Memory B cell (primary cell): ENCODE measurements at regions not wholly inside any gene's neighbourhood (a gene's known extent, or its start where the extent isn't known, plus 50 kb on each side); places are given as distances from the start of the nearest gene placed in this dataset.

ENCODE experiments used
- ATAC-seq: fragments of 150-1000 bp; cut with Tn5 transposase; 2 replicates; pipeline ENCODE4 v1.10.0; 2021; ENCODE audit warnings: low read depth, mild to moderate bottlenecking, moderate library complexity
- DNase-seq, 2 donors: peaks; one replicate each; pipeline ENCODE4 v3.0.0; 2022; ENCODE audit warnings: low spot score in 2 of 2
- H3K27ac Mint-ChIP-seq: one replicate; pipeline ENCODE4 v1.8.0; 2022; ENCODE audit warnings: mild to moderate bottlenecking, moderate library complexity, mixed read lengths
- H3K27me3 Mint-ChIP-seq: one replicate; pipeline ENCODE4 v1.8.0; 2022; ENCODE audit warnings: mixed read lengths
- H3K36me3 Mint-ChIP-seq: one replicate; pipeline ENCODE4 v1.8.0; 2022; ENCODE audit warnings: mild to moderate bottlenecking, mixed read lengths
- H3K4me1 Mint-ChIP-seq: one replicate; pipeline ENCODE4 v1.8.0; 2022; ENCODE audit warnings: mixed read lengths
- H3K4me3 Mint-ChIP-seq: one replicate; pipeline ENCODE4 v1.8.0; 2022; ENCODE audit warnings: mild to moderate bottlenecking, moderate library complexity, mixed read lengths
- H3K9me3 Mint-ChIP-seq: one replicate; pipeline ENCODE4 v1.8.0; 2022; ENCODE audit warnings: mixed read lengths

DNA sequence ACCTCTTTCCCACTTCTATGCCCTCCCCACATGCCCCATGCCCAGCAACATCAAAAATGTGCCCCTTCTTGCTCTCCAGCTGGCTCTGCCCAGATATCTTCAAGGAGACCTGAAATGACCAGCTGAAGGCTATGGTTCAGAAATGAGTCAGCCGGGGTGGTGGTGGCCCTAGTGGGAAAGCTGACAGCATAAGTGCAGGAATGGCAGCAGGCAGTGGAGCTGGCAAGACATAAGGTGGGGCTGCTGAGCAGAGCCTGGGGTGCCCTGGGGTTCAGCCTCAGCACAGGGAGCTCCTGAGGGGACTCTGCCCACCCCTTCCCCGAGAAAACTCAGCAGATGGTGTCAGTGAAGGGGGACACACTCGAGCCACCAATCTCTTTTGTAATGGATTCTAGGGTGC is 593.4 kb downstream of the BUD13 start:
- Mint-ChIP-seq H3K4me3 (no peak overlapping the region), H3K36me3 (no peaks in the 10 kb centered on the region), H3K27ac (no peak overlapping the region), H3K27me3 (peaks cover 7% of the 10 kb centered on the region), H3K4me1 (no peaks in the 10 kb centered on the region), H3K9me3 (no peaks in the 10 kb centered on the region)
- ATAC-seq (no peak), DNase-seq (no peak)

DNA sequence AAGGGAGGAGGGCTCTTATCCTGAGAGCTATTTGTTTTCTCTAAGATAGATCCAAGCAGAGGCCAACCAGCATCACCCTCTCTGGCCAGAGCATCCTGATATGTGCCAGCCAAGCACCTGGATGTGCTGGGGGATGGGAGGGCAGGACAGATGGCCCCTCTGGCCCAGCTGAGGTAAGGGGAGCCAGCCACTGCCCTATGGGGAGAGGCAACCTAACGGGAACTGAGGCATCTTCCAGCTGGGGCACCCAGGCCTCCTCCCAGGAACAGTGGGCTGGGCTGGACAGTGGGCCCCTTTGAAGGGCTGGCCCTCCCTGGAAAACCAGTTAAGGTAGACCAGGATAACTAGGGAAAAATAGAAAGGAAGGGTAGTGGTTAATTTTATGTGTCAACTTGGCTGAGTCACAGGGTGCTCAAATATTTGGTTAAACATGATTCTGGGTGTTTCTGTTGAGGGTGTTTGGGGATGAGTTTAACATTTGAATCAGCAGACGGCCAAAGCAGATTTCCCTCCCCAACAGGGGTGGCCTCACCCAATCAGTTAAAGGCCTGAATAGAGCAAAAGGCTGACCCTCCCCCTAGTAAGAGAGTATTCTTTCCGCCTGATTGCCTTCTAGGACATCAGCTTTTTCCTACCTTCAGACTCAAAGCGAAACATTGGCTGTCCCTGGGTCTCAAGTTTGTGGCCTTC is 595.1 kb downstream of the BUD13 start:
- no peaks in the 10 kb centered on the region for H3K9me3 Mint-ChIP-seq

GRCh38 chr11:116176484-116177005 is 596.2 kb downstream of the BUD13 start:
- Mint-ChIP-seq H3K36me3 (no peaks in the 10 kb centered on the region), H3K4me1 (no peaks in the 10 kb centered on the region), H3K27ac (no peak overlapping the region), H3K27me3 (peaks cover 9% of the 10 kb centered on the region), H3K4me3 (no peak overlapping the region), H3K9me3 (no peaks in the 10 kb centered on the region)
- ATAC-seq (no peak), DNase-seq (no peak)

More for the DNA sequence above, 595.1 kb downstream of the BUD13 start:
- Mint-ChIP-seq H3K4me3 (no peak overlapping the region), H3K27me3 (peaks cover 9% of the 10 kb centered on the region), H3K4me1 (no peaks in the 10 kb centered on the region), H3K27ac (no peak overlapping the region), H3K36me3 (no peaks in the 10 kb centered on the region)
- ATAC-seq (no peak), DNase-seq (no peak)

GRCh38 chr11:116175707-116176106 is 597.1 kb downstream of the BUD13 start:
- Mint-ChIP-seq H3K9me3 (no peaks in the 10 kb centered on the region), H3K4me1 (peaks cover 2% of the 10 kb centered on the region), H3K27me3 (peaks cover 9% of the 10 kb centered on the region), H3K36me3 (no peaks in the 10 kb centered on the region), H3K4me3 (no peak overlapping the region), H3K27ac (no peak overlapping the region)
- ATAC-seq (no peak), DNase-seq (no peak)

DNA sequence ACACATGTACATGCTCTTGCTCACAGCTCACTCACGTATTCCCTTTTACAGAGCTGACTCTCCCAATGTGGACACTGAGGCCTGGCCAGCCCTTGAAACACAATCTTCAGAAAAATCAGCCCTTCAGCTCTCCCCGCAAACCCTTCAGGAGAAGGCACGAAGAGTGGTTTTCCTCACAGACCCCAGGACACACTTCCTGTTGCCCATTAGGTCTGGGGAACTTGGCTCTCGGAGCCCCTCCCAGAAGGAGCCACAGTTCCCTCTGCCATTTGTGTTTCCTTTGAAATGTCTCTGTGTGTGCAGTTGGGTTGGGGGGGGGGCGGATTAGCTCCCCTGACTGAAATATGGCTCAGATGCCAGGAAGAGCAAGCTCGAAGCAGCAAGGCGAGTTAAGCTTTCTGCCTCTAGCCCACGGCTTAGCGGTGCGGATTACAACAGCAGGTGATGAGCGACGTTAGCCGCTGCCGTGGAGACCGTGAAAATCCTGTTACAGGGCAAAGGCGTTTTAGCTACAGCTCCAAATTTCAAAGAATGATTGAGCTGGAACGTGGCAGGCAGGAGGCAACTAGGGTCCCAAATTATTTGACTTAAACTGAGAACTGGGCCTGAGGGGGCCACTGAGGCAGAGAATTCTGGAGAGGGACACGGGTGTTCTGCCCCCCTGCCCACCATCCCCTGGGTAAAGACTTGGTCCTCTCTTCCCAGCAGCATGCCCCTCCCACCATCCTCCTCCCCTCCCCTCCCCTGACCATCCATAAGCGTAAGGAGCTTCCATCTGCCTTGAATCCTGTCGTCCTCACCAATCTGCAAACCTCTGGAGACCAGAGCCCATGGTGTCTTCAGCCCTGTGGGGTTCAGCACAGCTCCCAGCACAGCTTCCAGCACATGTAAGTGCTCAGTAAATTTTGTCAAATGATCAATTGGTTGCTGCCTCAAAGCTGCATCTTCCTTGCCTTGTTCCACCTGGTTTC is 598.6 kb downstream of the BUD13 start:
- Mint-ChIP-seq H3K4me3 (no peak overlapping the region), H3K36me3 (no peaks in the 10 kb centered on the region), H3K9me3 (no peaks in the 10 kb centered on the region), H3K27me3 (peaks cover 8% of the 10 kb centered on the region), H3K4me1 (peaks cover 2% of the 10 kb centered on the region), H3K27ac (no peak overlapping the region)
- ATAC-seq (no peak), DNase-seq (no peak)

DNA sequence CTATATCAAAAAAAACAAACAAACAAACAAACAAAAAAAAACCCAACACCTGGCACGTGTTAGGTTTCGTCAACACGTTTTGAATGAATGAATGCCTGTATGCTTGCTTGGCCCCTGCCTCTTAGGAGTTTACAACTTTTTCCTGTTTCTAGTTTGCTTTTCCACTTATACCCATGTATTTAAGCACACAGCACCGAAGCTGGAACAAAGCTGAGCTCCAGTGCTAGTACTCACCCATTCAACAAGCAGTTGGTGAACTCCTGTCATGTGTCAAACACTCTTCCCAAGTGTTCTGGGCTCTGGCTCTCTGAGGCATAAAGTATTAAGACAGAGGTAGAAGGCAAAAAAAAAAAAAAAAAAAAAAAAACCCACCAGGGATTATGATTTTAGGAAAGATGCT is 599.3 kb downstream of the BUD13 start:
- H3K4me3 Mint-ChIP-seq, result no peak overlapping the region
- H3K27me3 Mint-ChIP-seq, result peaks cover 8% of the 10 kb centered on the region
- DNase-seq (no peak), ATAC-seq (no peak)
- no peaks in the 10 kb centered on the region for H3K36me3 Mint-ChIP-seq
- H3K9me3 Mint-ChIP-seq, result no peaks in the 10 kb centered on the region
- H3K27ac Mint-ChIP-seq, result no peak overlapping the region
- peaks cover 2% of the 10 kb centered on the region for H3K4me1 Mint-ChIP-seq

GRCh38 chr11:116172851-116173250 is 599.9 kb downstream of the BUD13 start:
- no peak for ATAC-seq

DNA sequence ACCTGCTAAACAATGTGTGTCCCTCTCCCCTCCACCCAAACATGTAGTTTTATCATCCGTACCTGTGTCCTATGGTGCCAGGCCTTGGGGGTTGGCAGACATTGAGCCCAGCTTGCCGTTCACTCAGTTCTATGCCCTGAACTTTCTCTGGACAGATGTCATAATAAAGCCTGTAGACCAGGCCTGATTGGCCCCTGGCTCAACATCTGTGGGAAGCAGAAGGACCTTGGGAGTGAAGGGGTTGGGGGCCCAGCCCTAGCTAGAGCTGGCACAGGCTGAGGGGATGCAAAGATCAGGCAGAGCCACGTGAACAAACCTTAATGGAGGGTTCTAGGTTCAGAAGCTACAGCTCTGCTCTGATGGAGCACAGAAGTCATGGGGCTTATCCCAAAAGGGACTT is 600.6 kb downstream of the BUD13 start:
- no peaks in the 10 kb centered on the region for H3K9me3 Mint-ChIP-seq
- DNase-seq, result no peak
- H3K27ac Mint-ChIP-seq, result no peak overlapping the region
- no peak overlapping the region for H3K4me3 Mint-ChIP-seq
- peaks cover 2% of the 10 kb centered on the region for H3K4me1 Mint-ChIP-seq
- H3K27me3 Mint-ChIP-seq, result peaks cover 6% of the 10 kb centered on the region
- no peak for ATAC-seq
- no peaks in the 10 kb centered on the region for H3K36me3 Mint-ChIP-seq

More at GRCh38 chr11:116172851-116173250, 599.9 kb downstream of the BUD13 start:
- Mint-ChIP-seq H3K9me3 (no peaks in the 10 kb centered on the region), H3K27ac (no peak overlapping the region), H3K27me3 (peaks cover 5% of the 10 kb centered on the region), H3K4me3 (no peak overlapping the region), H3K36me3 (no peaks in the 10 kb centered on the region), H3K4me1 (peaks cover 2% of the 10 kb centered on the region)
- DNase-seq, result no peak

DNA sequence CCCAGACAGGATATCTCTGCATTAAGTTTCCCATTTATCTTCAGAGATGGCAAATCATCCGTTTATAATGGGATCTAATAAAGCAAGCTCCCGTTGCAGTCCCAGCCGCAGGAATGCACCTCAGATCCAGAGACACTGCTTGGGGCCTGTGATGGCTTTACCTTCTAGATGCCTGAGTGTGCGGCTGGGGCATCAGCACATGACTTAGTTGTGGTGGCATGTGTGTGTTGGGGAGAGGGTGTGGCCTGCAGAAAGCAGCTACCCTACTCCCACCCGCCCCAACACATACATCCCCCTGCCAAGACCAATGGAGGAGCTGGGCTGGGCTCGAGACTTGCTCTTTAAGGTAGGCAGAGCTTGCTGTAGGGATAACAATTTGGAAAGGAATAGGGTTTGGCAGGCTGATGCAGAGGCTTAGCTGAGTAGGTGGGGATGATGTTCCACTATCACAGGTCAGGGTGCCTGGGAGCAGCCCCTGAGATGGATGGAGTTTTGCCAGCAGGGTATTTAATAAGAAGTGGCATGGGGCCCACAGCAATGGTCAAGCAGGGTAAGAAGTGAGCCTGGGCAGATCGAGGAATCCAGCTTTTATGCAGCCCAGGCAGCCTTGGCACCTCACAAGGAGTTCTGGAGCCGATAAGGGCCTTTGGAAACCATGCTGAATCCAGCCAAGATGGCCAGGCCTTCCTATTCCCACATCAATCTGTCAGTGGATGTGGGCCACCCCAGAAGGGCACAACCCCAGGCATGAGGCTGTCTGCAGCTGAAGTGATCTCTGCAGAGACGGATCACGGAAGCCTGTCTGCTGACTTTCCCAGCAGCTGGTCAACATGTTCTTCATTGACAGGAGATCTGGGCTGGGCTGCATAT is 601.3 kb downstream of the BUD13 start:
- DNase-seq (no peak), ATAC-seq (no peak)
- H3K4me3 Mint-ChIP-seq, result no peak overlapping the region
- no peak overlapping the region for H3K27ac Mint-ChIP-seq
- peaks cover 6% of the 10 kb centered on the region for H3K27me3 Mint-ChIP-seq
- no peaks in the 10 kb centered on the region for H3K9me3 Mint-ChIP-seq
- peaks cover 2% of the 10 kb centered on the region for H3K4me1 Mint-ChIP-seq
- H3K36me3 Mint-ChIP-seq, result no peaks in the 10 kb centered on the region

GRCh38 chr11:116170526-116171120 is 602.2 kb downstream of the BUD13 start:
- no peak overlapping the region for H3K27ac Mint-ChIP-seq
- no peak overlapping the region for H3K4me3 Mint-ChIP-seq
- DNase-seq, result no peak
- H3K4me1 Mint-ChIP-seq, result peaks cover 2% of the 10 kb centered on the region
- H3K27me3 Mint-ChIP-seq, result peaks cover 5% of the 10 kb centered on the region
- no peak for ATAC-seq
- no peaks in the 10 kb centered on the region for H3K9me3 Mint-ChIP-seq
- no peaks in the 10 kb centered on the region for H3K36me3 Mint-ChIP-seq

GRCh38 chr11:116169776-116170175 is 603.0 kb downstream of the BUD13 start:
- Mint-ChIP-seq H3K4me1 (peaks cover 2% of the 10 kb centered on the region), H3K27ac (no peak overlapping the region), H3K27me3 (peaks cover 10% of the 10 kb centered on the region), H3K9me3 (no peaks in the 10 kb centered on the region), H3K36me3 (no peaks in the 10 kb centered on the region), H3K4me3 (no peak overlapping the region)
- ATAC-seq, result no peak
- DNase-seq, result no peak

DNA sequence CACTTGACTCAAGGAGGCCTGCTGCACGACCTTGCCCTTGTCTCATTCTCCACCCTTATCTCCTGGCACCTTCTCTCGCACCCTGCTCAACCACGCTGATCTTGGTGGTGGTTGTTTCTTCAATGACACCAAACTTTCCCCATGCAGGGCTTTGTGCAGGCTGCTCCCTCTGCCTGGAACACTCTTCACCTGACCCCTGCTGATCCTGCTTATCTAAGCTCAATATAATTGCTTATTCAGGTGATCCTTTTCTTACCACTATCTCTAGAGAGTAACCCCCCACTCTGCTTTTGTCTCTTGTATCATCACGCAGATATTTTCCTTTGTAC is 604.4 kb downstream of the BUD13 start:
- H3K36me3 Mint-ChIP-seq, result no peaks in the 10 kb centered on the region
- H3K4me1 Mint-ChIP-seq, result peaks cover 2% of the 10 kb centered on the region
- H3K4me3 Mint-ChIP-seq, result no peak overlapping the region
- H3K27ac Mint-ChIP-seq, result no peak overlapping the region
- DNase-seq, result no peak
- H3K9me3 Mint-ChIP-seq, result no peaks in the 10 kb centered on the region
- ATAC-seq, result no peak
- H3K27me3 Mint-ChIP-seq, result peaks cover 9% of the 10 kb centered on the region

DNA sequence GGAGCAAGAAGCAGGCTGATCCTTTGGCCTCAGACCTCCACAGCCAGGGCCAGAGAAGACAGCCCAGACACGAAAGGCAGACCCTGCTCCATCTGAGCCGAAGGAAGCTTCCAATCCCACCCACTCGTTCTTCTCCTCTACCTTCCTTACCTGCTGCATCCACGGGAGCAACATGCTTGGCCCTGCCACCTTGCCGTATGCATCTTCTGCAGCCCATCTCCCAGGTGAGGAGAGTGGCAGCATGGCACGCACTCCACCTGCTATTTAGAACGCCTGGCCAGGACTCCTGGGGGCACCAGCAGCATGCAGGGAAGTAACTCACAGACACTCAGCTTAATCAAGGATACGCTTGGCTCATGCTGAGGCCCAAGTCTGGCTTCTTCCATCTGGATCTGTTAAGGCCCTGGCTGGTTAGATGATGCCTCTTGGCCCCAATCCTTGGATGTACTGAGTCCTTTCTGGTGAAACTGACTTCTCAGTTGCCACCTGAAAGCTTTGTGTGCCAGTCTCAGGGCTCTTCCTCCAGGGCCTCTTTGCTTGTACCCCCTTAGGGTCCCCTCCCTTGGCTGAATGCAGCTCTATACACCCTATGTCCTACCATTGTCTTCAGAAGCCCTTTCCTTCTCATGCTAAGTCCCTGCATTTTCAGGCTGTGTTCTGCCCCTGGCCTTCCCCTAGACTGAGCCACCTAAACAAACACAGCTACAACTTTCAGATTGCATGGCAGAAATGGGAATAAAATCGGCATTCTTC is 604.9 kb downstream of the BUD13 start:
- Mint-ChIP-seq H3K36me3 (no peaks in the 10 kb centered on the region), H3K4me3 (no peak overlapping the region), H3K27me3 (peaks cover 9% of the 10 kb centered on the region), H3K27ac (no peak overlapping the region), H3K4me1 (peaks cover 2% of the 10 kb centered on the region), H3K9me3 (no peaks in the 10 kb centered on the region)
- ATAC-seq (no peak), DNase-seq (no peak)
